ENCODE measurements at regions not wholly inside any gene's neighbourhood (a gene's known extent, or its start where the extent isn't known, plus 50 kb on each side); places are given as distances from the start of the nearest gene placed in this dataset.

GRCh38 chr2:8440029-8440778, 241.7 kb upstream of the ID2 start:
- Histone ChIP-seq H3K36me3 (ENCODE audit: insufficient read depth, low read length) (no peaks in the 10 kb centered on the region), H3F3A (ENCODE audit: insufficient read depth, low read length, poor library complexity, severe bottlenecking) (no peaks in the 10 kb centered on the region), H3K27ac (ENCODE audit: low read length) (no peak overlapping the region), H4K20me1 (ENCODE audit: insufficient read depth) (no peaks in the 10 kb centered on the region), H3K9me3 (ENCODE audit: low read length) (no peaks in the 10 kb centered on the region), H3K27me3 (ENCODE audit: insufficient read depth, low read depth, low read length) (no peaks in the 10 kb centered on the region), H3K4me3 (ENCODE audit: low read length) (no peak overlapping the region), H2AFZ (ENCODE audit: low read depth, low read length) (no peak overlapping the region), H3K79me2 (replicated peaks; ENCODE audit: insufficient read depth, low read length) (no peaks in the 10 kb centered on the region), H3K9me2 (ENCODE audit: insufficient read depth, low read length) (no peaks in the 10 kb centered on the region), H3K4me2 (ENCODE audit: low read length) (no peak overlapping the region), H3K9ac (ENCODE audit: low read length) (no peak overlapping the region)
- no peak for TF ChIP-seq EP300 (conservative IDR thresholded peaks at IDR 0.05; ENCODE audit: poor library complexity, severe bottlenecking)

GRCh38 chr2:8441371-8441770, 240.5 kb upstream of the ID2 start:
- H3K9me3 ChIP-seq (ENCODE audit: low read length) = no peaks in the 10 kb centered on the region
- no peak overlapping the region for H3K4me2 ChIP-seq (ENCODE audit: low read length)
- H3K27ac ChIP-seq (ENCODE audit: low read length) = no peak overlapping the region
- H3F3A ChIP-seq (ENCODE audit: insufficient read depth, low read length, poor library complexity, severe bottlenecking) = no peaks in the 10 kb centered on the region
- no peaks in the 10 kb centered on the region for H3K27me3 ChIP-seq (ENCODE audit: insufficient read depth, low read depth, low read length)
- TF ChIP-seq TAF1 (IDR thresholded peaks at IDR 0.05; ENCODE audit: low read depth) (no peak), REST (IDR thresholded peaks at IDR 0.05; ENCODE audit: borderline replicate concordance) (no peak), EP300 (conservative IDR thresholded peaks at IDR 0.05; ENCODE audit: poor library complexity, severe bottlenecking) (no peak), POLR2AphosphoS5 (IDR thresholded peaks at IDR 0.05) (no peak), CTCF (IDR thresholded peaks at IDR 0.05; ENCODE audit: poor library complexity, severe bottlenecking) (no peak), MXI1 (conservative IDR thresholded peaks at IDR 0.05; ENCODE audit: poor library complexity, severe bottlenecking) (no peak), RAD21 (conservative IDR thresholded peaks at IDR 0.05) (no peak)
- no peak overlapping the region for H3K4me3 ChIP-seq (ENCODE audit: low read length)
- no peaks in the 10 kb centered on the region for H4K20me1 ChIP-seq (ENCODE audit: insufficient read depth)
- no peak overlapping the region for H2AFZ ChIP-seq (ENCODE audit: low read depth, low read length)
- no peak overlapping the region for H3K9ac ChIP-seq (ENCODE audit: low read length)
- no peaks in the 10 kb centered on the region for H3K9me2 ChIP-seq (ENCODE audit: insufficient read depth, low read length)
- no peaks in the 10 kb centered on the region for H3K79me2 ChIP-seq (replicated peaks; ENCODE audit: insufficient read depth, low read length)
- no peaks in the 10 kb centered on the region for H3K36me3 ChIP-seq (ENCODE audit: insufficient read depth, low read length)

- no peaks in the 10 kb centered on the region for H3F3A ChIP-seq (ENCODE audit: insufficient read depth, low read length, poor library complexity, severe bottlenecking)
- TF ChIP-seq TAF1 (IDR thresholded peaks at IDR 0.05; ENCODE audit: low read depth) = no peak
- no peak for TF ChIP-seq REST (IDR thresholded peaks at IDR 0.05; ENCODE audit: borderline replicate concordance)
- TF ChIP-seq SMC3 (conservative IDR thresholded peaks at IDR 0.05; ENCODE audit: poor library complexity) = no peak
- no peak for TF ChIP-seq EZH2 (IDR thresholded peaks at IDR 0.05; ENCODE audit: borderline replicate concordance, insufficient read depth, low read length, poor library complexity, severe bottlenecking)
Measured at GRCh38 chr2:8441986-8442385, 239.9 kb upstream of the ID2 start.

More at GRCh38 chr2:8441986-8442385, 239.9 kb upstream of the ID2 start:
- H3K4me2 ChIP-seq (ENCODE audit: low read length) = no peak overlapping the region
- H3K36me3 ChIP-seq (ENCODE audit: insufficient read depth, low read length) = no peaks in the 10 kb centered on the region
- H3K9ac ChIP-seq (ENCODE audit: low read length) = no peak overlapping the region
- no peaks in the 10 kb centered on the region for H4K20me1 ChIP-seq (ENCODE audit: insufficient read depth)
- H2AFZ ChIP-seq (ENCODE audit: low read depth, low read length) = no peak overlapping the region
- no peak overlapping the region for H3K4me3 ChIP-seq (ENCODE audit: low read length)
- no peaks in the 10 kb centered on the region for H3K79me2 ChIP-seq (replicated peaks; ENCODE audit: insufficient read depth, low read length)
- no peak overlapping the region for H3K27ac ChIP-seq (ENCODE audit: low read length)
- H3K27me3 ChIP-seq (ENCODE audit: insufficient read depth, low read depth, low read length) = no peaks in the 10 kb centered on the region
- H3K9me2 ChIP-seq (ENCODE audit: insufficient read depth, low read length) = no peaks in the 10 kb centered on the region
- no peaks in the 10 kb centered on the region for H3K9me3 ChIP-seq (ENCODE audit: low read length)

Measured in neural cell (in vitro differentiated cells).